GM12878 (cell line): ENCODE measurements at regions not wholly inside any gene's neighbourhood (a gene's known extent, or its start where the extent isn't known, plus 50 kb on each side); places are given as distances from the start of the nearest gene placed in this dataset.

Source experiments
- BACH1 ChIP-seq: fragments of 450-650 bp; IDR thresholded peaks from 2 replicates; pipeline ENCODE4 v1.6.1; 2017; ENCODE audit warnings: mild to moderate bottlenecking, borderline replicate concordance
- DPF2 ChIP-seq: fragments of 450-650 bp; IDR thresholded peaks from 2 replicates; pipeline ENCODE4 v1.6.1; 2017; ENCODE audit warnings: mild to moderate bottlenecking
- EZH2 ChIP-seq: IDR thresholded peaks from 2 replicates; pipeline ENCODE4 v1.6.1; 2012; ENCODE audit warnings: low read depth, mild to moderate bottlenecking, control low read depth, inconsistent platforms, low read length, borderline replicate concordance; ENCODE audit not compliant: control insufficient read depth
- FOS ChIP-seq: IDR thresholded peaks from 3 replicates; pipeline ENCODE4 v1.6.1; 2011; ENCODE audit warnings: borderline replicate concordance; ENCODE audit not compliant: insufficient read length; ENCODE audit errors: extremely low read depth
- FOXM1 ChIP-seq: IDR thresholded peaks from 2 replicates; pipeline ENCODE4 v1.6.1; 2012; ENCODE audit warnings: low read depth, mild to moderate bottlenecking, inconsistent platforms, low read length, moderate library complexity
- JUND ChIP-seq: IDR thresholded peaks from 2 replicates; pipeline ENCODE4 v1.6.1; 2012; ENCODE audit warnings: low read depth, mild to moderate bottlenecking, low read length, improper control_type of control experiment, moderate library complexity
- POLR2A ChIP-seq: IDR thresholded peaks from 2 replicates; pipeline ENCODE4 v1.6.1; 2011; ENCODE audit warnings: low read depth, mild to moderate bottlenecking, low read length
- POLR2AphosphoS5 ChIP-seq: IDR thresholded peaks from 2 replicates; pipeline ENCODE4 v1.6.1; 2011; ENCODE audit warnings: mild to moderate bottlenecking, low read length, inconsistent platforms
- RFX5 ChIP-seq: IDR thresholded peaks from 2 replicates; pipeline ENCODE4 v1.6.1; 2011; ENCODE audit warnings: low read depth, low read length, improper control_type of control experiment
- SKIL ChIP-seq: fragments of 450-650 bp; IDR thresholded peaks from 2 replicates; pipeline ENCODE4 v1.6.1; 2017; ENCODE audit warnings: mild to moderate bottlenecking, low read depth, inconsistent platforms; ENCODE audit not compliant: poor library complexity, severe bottlenecking
- TARDBP ChIP-seq: IDR thresholded peaks from 2 replicates; pipeline ENCODE4 v1.6.1; 2016; ENCODE audit warnings: borderline replicate concordance
- ZBTB40 ChIP-seq: fragments of 450-650 bp; IDR thresholded peaks from 2 replicates; pipeline ENCODE4 v1.6.1; 2016; ENCODE audit warnings: mild to moderate bottlenecking, moderate library complexity, borderline replicate concordance

GRCh38 chr10:2906974-2907373 lies 160.4 kb upstream of the PFKP start:
- TF ChIP-seq ZBTB40 (no peak), RFX5 (no peak), EZH2 (no peak), SKIL (no peak), TARDBP (no peak), BACH1 (no peak), FOS (no peak), DPF2 (no peak), POLR2A (no peak), JUND (no peak), FOXM1 (no peak), POLR2AphosphoS5 (no peak)
